ENCODE measurements at regions not wholly inside any gene's neighbourhood (a gene's known extent, or its start where the extent isn't known, plus 50 kb on each side); places are given as distances from the start of the nearest gene placed in this dataset.
"Not testable (repeated sequence)": the region's sequence is repeated elsewhere in the genome, so short reads cannot be mapped to it uniquely, and the experiment has no call there.

GRCh38 chr12:60211244-60211643 is 615.4 kb downstream of the SLC16A7 start:
- TF ChIP-seq CTCF (IDR thresholded peaks at IDR 0.05; ENCODE audit: extremely low read depth, insufficient read depth, missing control alignments), result no peak
- DNase-seq (ENCODE audit: low spot score), result no peak
- in situ Hi-C loops (cut with MboI; ENCODE audit: low pct_unique_long_range_greater_than_20kb, low sequenced_read_pairs, unreplicated experiment), result no loop called here

- TF ChIP-seq CTCF (IDR thresholded peaks at IDR 0.05; ENCODE audit: extremely low read depth, insufficient read depth, missing control alignments), result no peak
- in situ Hi-C loops (cut with MboI; ENCODE audit: low pct_unique_long_range_greater_than_20kb, low sequenced_read_pairs, unreplicated experiment), result no loop called here
- DNase-seq (ENCODE audit: low spot score), result no peak
These were observed 616.6 kb downstream of the SLC16A7 start for GRCh38 chr12:60212159-60213000.

- in situ Hi-C loops (cut with MboI; ENCODE audit: low pct_unique_long_range_greater_than_20kb, low sequenced_read_pairs, unreplicated experiment); DNase-seq (ENCODE audit: low spot score): not testable (repeated sequence)
These were observed 617.4 kb downstream of the SLC16A7 start for GRCh38 chr12:60213272-60213671.

- no peak for DNase-seq (ENCODE audit: low spot score)
- in situ Hi-C loops (cut with MboI; ENCODE audit: low pct_unique_long_range_greater_than_20kb, low sequenced_read_pairs, unreplicated experiment), result no loop called here
- TF ChIP-seq CTCF (IDR thresholded peaks at IDR 0.05; ENCODE audit: extremely low read depth, insufficient read depth, missing control alignments), result no peak
These were observed 620.4 kb downstream of the SLC16A7 start for GRCh38 chr12:60216226-60216625.

GRCh38 chr12:60223242-60223641 is 627.4 kb downstream of the SLC16A7 start:
- TF ChIP-seq CTCF (IDR thresholded peaks at IDR 0.05; ENCODE audit: extremely low read depth, insufficient read depth, missing control alignments), result no peak
- no peak for DNase-seq (ENCODE audit: low spot score)
- in situ Hi-C loops (cut with MboI; ENCODE audit: low pct_unique_long_range_greater_than_20kb, low sequenced_read_pairs, unreplicated experiment), result no loop called here

GRCh38 chr12:60225216-60226000 is 629.6 kb downstream of the SLC16A7 start:
- in situ Hi-C loops (cut with MboI; ENCODE audit: low pct_unique_long_range_greater_than_20kb, low sequenced_read_pairs, unreplicated experiment), result no loop called here
- no peak for TF ChIP-seq CTCF (IDR thresholded peaks at IDR 0.05; ENCODE audit: extremely low read depth, insufficient read depth, missing control alignments)
- DNase-seq (ENCODE audit: low spot score), result no peak

GRCh38 chr12:60227916-60228315 is 632.1 kb downstream of the SLC16A7 start:
- no peak for DNase-seq (ENCODE audit: low spot score)
- TF ChIP-seq CTCF (IDR thresholded peaks at IDR 0.05; ENCODE audit: extremely low read depth, insufficient read depth, missing control alignments), result no peak
- in situ Hi-C loops (cut with MboI; ENCODE audit: low pct_unique_long_range_greater_than_20kb, low sequenced_read_pairs, unreplicated experiment), result no loop called here
